Stimulated activated naive CD4-positive, alpha-beta T cell (primary cell): ENCODE measurements at regions not wholly inside any gene's neighbourhood (a gene's known extent, or its start where the extent isn't known, plus 50 kb on each side); places are given as distances from the start of the nearest gene placed in this dataset.
"Not testable (repeated sequence)": the region's sequence is repeated elsewhere in the genome, so short reads cannot be mapped to it uniquely, and the experiment has no call there.

ENCODE experiments used
- DNase-seq, 6 experiments: peaks; one replicate each; lab custom pipeline; 2025; lab: John Stamatoyannopoulos, UW

- DNase-seq: no peak
Observed at GRCh38 chr2:8602809-8603208, 79.0 kb upstream of the ID2 start.

- DNase-seq: not testable (repeated sequence)
Observed at GRCh38 chr2:8603356-8603755, 78.5 kb upstream of the ID2 start.

DNA sequence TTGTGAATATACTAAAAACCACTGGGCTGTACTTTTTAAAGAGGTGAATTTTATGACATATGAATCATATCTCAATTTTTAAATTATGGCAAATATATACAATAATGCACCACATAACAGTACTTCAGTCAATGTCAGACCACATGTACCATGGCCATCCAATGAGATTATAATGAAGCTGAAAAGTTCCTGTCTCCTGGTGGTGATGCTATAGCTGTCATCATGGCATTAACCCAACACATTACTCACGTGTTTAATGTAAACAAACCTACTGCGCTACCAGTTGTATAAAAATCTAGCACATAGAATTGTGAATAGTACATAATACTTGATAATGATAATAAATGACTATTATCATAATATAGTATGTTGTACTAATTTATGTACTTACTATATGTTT lies 77.6 kb upstream of the ID2 start:
- DNase-seq: no peak

- no peak for DNase-seq
Observed at GRCh38 chr2:8605351-8606065, 76.3 kb upstream of the ID2 start.

GRCh38 chr2:8606226-8606625 lies 75.6 kb upstream of the ID2 start:
- DNase-seq: no peak

GRCh38 chr2:8606649-8607550 lies 75.0 kb upstream of the ID2 start:
- no peak for DNase-seq

GRCh38 chr2:8607606-8608005 lies 74.2 kb upstream of the ID2 start:
- DNase-seq: no peak

DNA sequence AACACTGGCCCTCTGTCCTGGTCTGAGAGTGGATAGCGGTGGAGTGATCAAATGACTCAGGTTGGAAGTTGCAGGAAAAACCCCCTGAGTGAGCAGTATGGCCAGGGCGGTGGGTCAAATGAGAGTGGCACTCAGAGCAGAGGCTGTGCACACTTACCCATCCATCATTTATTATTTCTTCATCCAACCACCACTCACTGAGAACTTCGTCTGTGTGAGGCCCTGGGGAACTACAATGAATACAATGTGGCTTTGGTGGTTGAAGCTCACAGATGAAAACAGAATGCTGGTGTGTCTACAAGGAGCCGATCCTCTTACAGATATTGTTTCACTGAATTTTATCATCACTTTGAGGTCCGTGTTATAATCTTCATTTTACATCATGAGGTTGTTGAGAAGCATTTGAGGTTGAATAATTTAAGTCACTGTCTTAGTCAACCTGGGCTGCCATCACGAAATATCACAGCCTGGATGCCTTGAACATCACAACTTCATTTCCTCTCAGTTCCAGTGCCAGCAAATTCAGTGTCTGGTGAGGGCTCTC lies 73.4 kb upstream of the ID2 start:
- no peak for DNase-seq

DNA sequence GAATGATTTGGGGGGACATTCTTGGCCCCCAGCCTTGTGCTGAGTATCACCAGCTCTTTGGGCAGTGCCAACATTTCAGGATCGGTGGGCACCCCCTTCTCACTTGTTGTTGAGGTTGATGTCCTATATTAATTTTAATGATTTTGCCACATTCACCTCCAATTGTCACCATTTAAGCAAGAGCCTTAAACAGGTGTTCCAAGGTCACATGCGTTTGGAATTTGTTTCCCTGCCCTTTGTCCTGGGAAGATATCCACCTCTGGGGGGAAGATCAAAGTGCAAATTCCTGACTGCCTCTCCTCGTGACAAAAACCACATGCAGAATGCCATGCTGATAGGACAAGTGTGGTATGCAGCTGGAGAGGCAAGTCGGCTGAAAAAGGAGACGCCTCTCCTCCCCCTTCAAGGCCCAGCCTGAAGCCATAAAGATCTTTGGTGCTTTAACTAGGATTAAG lies 72.5 kb upstream of the ID2 start:
- DNase-seq: no peak

DNA sequence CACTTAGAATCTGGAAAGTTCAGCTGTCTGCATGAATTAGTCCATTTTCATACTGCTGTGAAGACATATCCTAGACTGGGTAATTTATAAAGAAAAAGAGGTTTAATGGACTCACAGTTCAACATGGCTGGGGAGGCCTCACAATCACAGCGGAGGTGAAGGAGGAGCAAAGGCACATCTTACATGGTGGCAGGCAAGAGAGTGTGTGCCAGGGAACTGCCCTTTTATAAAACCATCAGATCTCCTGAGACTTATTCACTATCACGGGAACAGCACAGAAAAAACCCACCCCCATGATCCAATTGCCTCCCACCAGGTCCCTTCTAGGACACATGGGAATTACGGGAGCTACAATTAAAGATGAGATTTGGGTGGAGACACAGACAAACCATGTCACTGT lies 71.1 kb upstream of the ID2 start:
- DNase-seq: not testable (repeated sequence)

GRCh38 chr2:8611246-8611645 lies 70.6 kb upstream of the ID2 start:
- DNase-seq: no peak

DNA sequence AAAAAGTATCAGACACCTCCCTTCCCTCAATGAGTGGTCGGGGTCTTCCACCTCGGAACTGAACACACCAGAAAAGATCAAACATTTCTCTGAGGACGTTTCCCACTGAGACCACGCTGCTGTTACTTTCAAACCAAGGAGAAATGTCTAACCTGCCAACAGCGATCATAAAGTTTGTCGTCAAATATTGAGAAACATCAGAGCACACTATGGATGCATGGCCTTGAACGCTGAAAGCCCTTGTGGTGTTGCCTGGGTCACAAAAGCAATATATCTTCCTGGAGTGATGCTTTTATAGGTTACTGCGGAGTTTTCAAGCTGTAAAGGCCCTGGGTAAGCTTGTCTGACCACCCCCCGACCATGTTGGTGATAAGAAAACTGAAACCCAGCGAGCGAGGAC lies 70.2 kb upstream of the ID2 start:
- no peak for DNase-seq

- DNase-seq: no peak
Observed at GRCh38 chr2:8612734-8613179, 69.1 kb upstream of the ID2 start.

- not testable (repeated sequence) for DNase-seq
Observed at GRCh38 chr2:8613207-8613999, 68.5 kb upstream of the ID2 start.

GRCh38 chr2:8614646-8615045 lies 67.2 kb upstream of the ID2 start:
- no peak for DNase-seq

- no peak for DNase-seq
Observed at GRCh38 chr2:8615252-8615575, 66.6 kb upstream of the ID2 start.

DNA sequence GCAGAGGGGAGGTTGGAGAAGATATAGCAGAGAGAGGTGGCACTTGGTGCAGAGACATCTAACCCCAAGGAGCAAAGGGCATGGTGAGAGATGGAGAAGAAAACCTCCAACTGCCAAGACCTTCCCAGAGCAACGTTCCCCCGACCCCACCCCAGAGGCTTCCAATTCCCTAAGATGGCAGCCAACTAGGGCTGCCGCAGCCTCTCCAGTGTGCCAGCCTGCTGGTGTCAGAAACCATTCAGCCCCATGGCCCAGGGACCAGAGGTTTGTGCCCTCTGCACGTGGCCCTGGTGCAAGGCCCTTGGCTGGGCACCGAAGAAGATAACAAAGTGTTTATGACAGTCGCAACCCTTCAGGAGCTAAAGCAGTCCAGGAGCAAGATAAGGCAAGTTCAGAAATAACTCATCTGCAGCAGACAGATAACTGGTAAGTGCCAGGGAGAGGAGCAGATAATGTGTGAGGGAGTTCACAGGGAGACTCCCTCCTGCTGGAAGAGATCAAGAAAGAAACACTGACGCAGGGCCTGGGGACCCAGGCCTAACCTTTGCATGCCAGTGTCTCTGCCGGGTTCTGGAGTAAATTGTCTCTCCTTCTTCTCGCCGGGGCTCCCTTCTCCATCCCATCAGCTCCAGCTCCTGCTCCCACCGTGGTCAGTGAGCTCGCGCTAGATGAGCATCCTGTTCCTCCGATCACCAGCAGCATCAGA lies 66.1 kb upstream of the ID2 start:
- DNase-seq: no peak

DNA sequence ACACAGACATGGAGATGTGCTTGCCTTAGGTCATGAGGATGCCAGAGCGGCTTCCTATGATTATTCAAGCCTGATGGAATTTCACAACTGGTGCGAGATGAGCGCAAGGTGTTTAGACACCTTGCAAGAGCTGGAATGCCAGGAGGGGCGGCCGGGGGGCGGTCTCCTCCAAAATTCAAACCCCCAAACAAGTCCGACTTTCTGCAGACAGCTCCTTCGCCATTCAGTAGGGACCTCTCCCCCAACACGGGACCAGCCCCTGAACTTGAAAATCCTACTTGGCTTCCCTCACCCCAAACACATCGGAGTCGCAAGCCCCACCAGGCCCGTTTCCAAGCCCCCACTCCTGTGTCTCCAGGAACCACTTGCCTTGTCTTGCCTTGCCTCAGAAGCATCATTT lies 64.8 kb upstream of the ID2 start:
- DNase-seq: no peak

GRCh38 chr2:8617590-8617989 lies 64.3 kb upstream of the ID2 start:
- no peak for DNase-seq

DNA sequence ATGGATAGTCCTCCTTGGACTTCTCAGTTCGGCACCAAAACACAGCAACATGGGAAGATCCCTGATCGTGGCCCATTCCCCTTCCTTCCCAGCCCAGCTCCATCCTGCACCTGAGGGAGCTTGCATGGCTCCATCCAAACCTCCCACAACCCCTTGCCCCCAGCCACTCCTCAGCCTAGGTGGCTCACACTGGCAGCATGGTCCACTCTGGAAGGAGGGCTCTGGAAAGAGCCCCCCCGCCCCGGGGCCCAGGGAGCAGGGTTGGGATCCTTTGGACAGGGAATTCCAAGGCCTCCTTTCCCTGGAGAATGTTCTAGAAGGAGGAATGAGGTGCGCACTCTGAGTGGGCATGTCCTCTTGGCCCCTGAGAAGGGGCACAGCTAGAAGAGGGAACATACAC lies 62.8 kb upstream of the ID2 start:
- no peak for DNase-seq

GRCh38 chr2:8620611-8621382 lies 61.1 kb upstream of the ID2 start:
- DNase-seq: no peak
